K562 (cell line): ENCODE measurements at regions not wholly inside any gene's neighbourhood (a gene's known extent, or its start where the extent isn't known, plus 50 kb on each side); places are given as distances from the start of the nearest gene placed in this dataset.

ENCODE experiments used
- ATAC-seq: fragments of 200-7000 bp; cut with Tn5 transposase; 3 replicates; pipeline ENCODE4 v1.9.1; 2020; ENCODE audit warnings: moderate library complexity
- BruUV-seq: library from RNA; stranded (reverse); fragments of 400-500 nt; replicated peaks from 2 replicates; lab custom pipeline; 2021; lab: Mats Ljungman, UMichigan
- CTCF ChIA-PET: fragments of 300-600 bp; formaldehyde crosslinking; extraction: SDS; loops from one replicate; lab custom pipeline; 2021; ENCODE audit warnings: low intra/inter-chr PET ratio; lab: Yijun Ruan, JAX
- POLR2A ChIA-PET: fragments of 300-600, 350-650 bp; sonication (Branson Sonifier 250); formaldehyde crosslinking; extraction: SDS; loops from one replicate; lab custom pipeline; 2021; ENCODE audit warnings: antibody characterized with exemption, inconsistent platforms; lab: Yijun Ruan, JAX
- DNase-seq, 4 experiments: peaks; one replicate each; pipeline versions ENCODE4 v3.0.0 to v3.0.0-alpha.2; 2011 to 2018; ENCODE audit warnings: low spot score in 3 of 4, mixed read lengths in 3 of 4; ENCODE audit errors: extremely low read depth in 1 of 4
- FAIRE-seq: peaks from 2 replicates; lab custom pipeline; 2011; peaks lifted over from hg19 to GRCh38; lab: Jason Lieb, UNC
- H2AFZ ChIP-seq: 2 replicates; pipeline ENCODE4 v1.6.0; 2011; ENCODE audit warnings: low read depth, low read length, control low read depth, inconsistent platforms
- H3K27ac ChIP-seq: fragments of 200-600 bp; 3 replicates; pipeline ENCODE4 v1.8.0; 2011; ENCODE audit warnings: low read depth, mild to moderate bottlenecking, control low read depth, inconsistent platforms, low read length, moderate library complexity, mixed read lengths; ENCODE audit errors: extremely low read depth
- H3K27me3 ChIP-seq, 2 experiments: fragments of 300-600 bp in 1 of 2; 2 replicates in 1 of 2; 3 replicates in 1 of 2; pipeline versions ENCODE4 v1.6.0 to v1.8.0; 2011; ENCODE audit warnings: inconsistent platforms in 2 of 2, low read length in 2 of 2, mild to moderate bottlenecking in 1 of 2, mixed read lengths in 1 of 2, moderate library complexity in 1 of 2; ENCODE audit not compliant: control insufficient read depth in 2 of 2, insufficient read depth in 2 of 2
- H3K36me3 ChIP-seq: fragments of 300-600 bp; 3 replicates; pipeline ENCODE4 v1.8.0; 2011; ENCODE audit warnings: mild to moderate bottlenecking, low read length, inconsistent platforms; ENCODE audit not compliant: control insufficient read depth, insufficient read depth
- H3K4me1 ChIP-seq, 2 experiments: fragments of 200-600 bp in 1 of 2; replicated peaks in 1 of 2; 2 replicates in 1 of 2; 3 replicates in 1 of 2; pipeline versions ENCODE4 v1.5.1 to v1.8.0; 2011; ENCODE audit warnings: inconsistent platforms in 2 of 2, low read length in 2 of 2, mild to moderate bottlenecking in 1 of 2, mixed read lengths in 1 of 2, moderate library complexity in 1 of 2; ENCODE audit not compliant: control insufficient read depth in 2 of 2, insufficient read depth in 2 of 2
- H3K4me2 ChIP-seq: 2 replicates; pipeline ENCODE4 v1.6.1; 2011; ENCODE audit warnings: low read length, control low read depth, inconsistent platforms, mixed read lengths; ENCODE audit not compliant: insufficient read depth
- H3K4me3 ChIP-seq: fragments of 200-600 bp; sonication (generic), shearing (Covaris generic); 2 replicates; pipeline ENCODE4 v1.5.1; 2016; ENCODE audit warnings: control low read depth, inconsistent platforms
- H3K79me2 ChIP-seq: fragments of 200-600 bp; 3 replicates; pipeline ENCODE4 v1.8.0; 2011; ENCODE audit warnings: low read length, inconsistent platforms; ENCODE audit not compliant: control insufficient read depth, insufficient read depth
- H3K9ac ChIP-seq, 2 experiments: 2 replicates each; pipeline versions ENCODE4 v1.6.0 to v1.6.1; 2011; ENCODE audit warnings: low read depth in 2 of 2, low read length in 2 of 2, control low read depth in 1 of 2, inconsistent platforms in 1 of 2, mild to moderate bottlenecking in 1 of 2, mixed read lengths in 1 of 2; ENCODE audit not compliant: insufficient read depth in 1 of 2
- H3K9me1 ChIP-seq: one replicate; pipeline ENCODE4 v1.6.0; 2011; ENCODE audit warnings: inconsistent platforms, mild to moderate bottlenecking, low read length, moderate library complexity; ENCODE audit not compliant: control insufficient read depth, insufficient read depth
- H3K9me3 ChIP-seq: replicated peaks from 2 replicates; pipeline ENCODE4 v1.5.1; 2011; ENCODE audit warnings: low read depth, low read length, inconsistent platforms; ENCODE audit not compliant: control insufficient read depth, insufficient read depth
- H4K20me1 ChIP-seq: replicated peaks from 2 replicates; pipeline ENCODE4 v1.6.1; 2011; ENCODE audit warnings: low read length, inconsistent platforms, mixed read lengths; ENCODE audit not compliant: control insufficient read depth, insufficient read depth
- CBX3 ChIP-seq, 2 experiments: IDR thresholded peaks; 1 replicate in 1 of 2; 2 replicates in 1 of 2; pipeline ENCODE4 v1.6.1; 2012; ENCODE audit warnings: inconsistent platforms in 2 of 2, low read length in 2 of 2, borderline replicate concordance in 1 of 2, control low read depth in 1 of 2
- CEBPB ChIP-seq: fragments of 450-650 bp; IDR thresholded peaks from 2 replicates; pipeline ENCODE4 v1.6.1; 2016; ENCODE audit warnings: missing genetic modification characterization, missing compliant biosample characterization
- HCFC1 ChIP-seq: IDR thresholded peaks from 2 replicates; pipeline ENCODE4 v1.6.1; 2012; ENCODE audit warnings: low read depth, low read length, improper control_type of control experiment
- NR4A1 ChIP-seq, 2 experiments: fragments of 250-450 bp in 1 of 2; fragments of 450-650 bp in 1 of 2; sonication (Bioruptor Pico) in 1 of 2; IDR thresholded peaks; 2 replicates each; pipeline versions ENCODE4 v1.4.0 to v1.6.1; 2016 to 2020; ENCODE audit warnings: mild to moderate bottlenecking in 2 of 2, missing compliant biosample characterization in 1 of 2, missing genetic modification characterization in 1 of 2, moderate library complexity in 1 of 2
- NUFIP1 ChIP-seq: fragments of 450-650 bp; IDR thresholded peaks from 2 replicates; pipeline ENCODE4 v1.6.1; 2018; ENCODE audit not compliant: partially characterized antibody
- SUPT5H ChIP-seq: fragments of 450-650 bp; IDR thresholded peaks from 2 replicates; pipeline ENCODE4 v1.6.1; 2016
- TGIF2 ChIP-seq: sonication (generic); formaldehyde crosslinking; IDR thresholded peaks from 2 replicates; pipeline ENCODE4 v1.8.1; 2022; ENCODE audit warnings: mild to moderate bottlenecking, missing genetic modification reagents, moderate library complexity
- ZNF282 ChIP-seq: sonication (generic); formaldehyde crosslinking; IDR thresholded peaks from 2 replicates; pipeline ENCODE4 v1.8.1; 2023; ENCODE audit warnings: missing genetic modification reagents
- ZNF561 ChIP-seq: fragments of 450-650 bp; formaldehyde crosslinking; conservative IDR thresholded peaks from 2 replicates; pipeline ENCODE4 v1.4.0; 2020; ENCODE audit warnings: mild to moderate bottlenecking, moderate library complexity
- ZNF696 ChIP-seq: fragments of 250-450 bp; sonication (Bioruptor Pico); conservative IDR thresholded peaks from 2 replicates; pipeline ENCODE4 v1.4.0; 2020; ENCODE audit warnings: mild to moderate bottlenecking, moderate library complexity
- WGBS: fragments of 100-300 bp; shearing (Covaris generic); methylation state at CpG from one replicate; pipeline ENCODE4 v1.1.6; 2016; ENCODE audit warnings: low coverage, mixed read lengths; ENCODE audit not compliant: insufficient coverage; ENCODE audit errors: missing lambda C conversion rate; 5-methylcytosine and 5-hydroxymethylcytosine counted together
- in situ Hi-C: fragments of 300-500 bp; cut with MboI; formaldehyde crosslinking; loops from 4 replicates; pipeline ENCODE4 v1.15.0; 2018; ENCODE audit warnings: inconsistent platforms, mixed read lengths
- intact Hi-C: fragments of 100-400 bp; cut with micrococcal nuclease; formaldehyde crosslinking; loops from 2 replicates; pipeline ENCODE4 v1.14.2; 2022
- TF ChIP-seq, protein P1 (sequence below): fragments of 450-650 bp; formaldehyde crosslinking; IDR thresholded peaks from 2 replicates; pipeline ENCODE4 v1.4.0; 2022; ENCODE audit warnings: mild to moderate bottlenecking, moderate library complexity

GRCh38 chr1:14494911-14495310 is 103.6 kb upstream of the KAZN start:
- Histone ChIP-seq H3K4me3 (no peak overlapping the region), H3K9me3 (no peaks in the 10 kb centered on the region), H3K36me3 (no peaks in the 10 kb centered on the region), H3K4me1 (no peaks in the 10 kb centered on the region), H3K27ac (no peak overlapping the region), H3K4me2 (no peak overlapping the region), H3K9ac (no peak overlapping the region), H3K27me3 (peaks cover 0 to 2% of the 10 kb centered on the region in 2 experiments; a peak in 3 of 5 replicates), H4K20me1 (no peaks in the 10 kb centered on the region), H2AFZ (no peak overlapping the region), H3K79me2 (no peaks in the 10 kb centered on the region), H3K9me1 (no peaks in the 10 kb centered on the region)
- BruUV-seq = no TSS peak
- no peak for ATAC-seq
- TF ChIP-seq NR4A1 (CRISPR knock-in tag; IDR thresholded peaks at IDR 0.05) (no peak), NR4A1 (tag; IDR thresholded peaks at IDR 0.05) (no peak), ZNF282 (CRISPR knock-in tag) (no peak), HCFC1 (no peak), ZNF696 (no peak), NUFIP1 (no peak), SUPT5H (no peak), CBX3 (IDR thresholded peaks at IDR 0.05; ENCODE audit: borderline replicate concordance in 1 of 2, low read length in 2 of 2) (no peak), CEBPB (tag) (no peak), TGIF2 (CRISPR knock-in tag) (no peak), ZNF561 (CRISPR knock-in tag) (no peak)
- TF ChIP-seq, protein P1, sequence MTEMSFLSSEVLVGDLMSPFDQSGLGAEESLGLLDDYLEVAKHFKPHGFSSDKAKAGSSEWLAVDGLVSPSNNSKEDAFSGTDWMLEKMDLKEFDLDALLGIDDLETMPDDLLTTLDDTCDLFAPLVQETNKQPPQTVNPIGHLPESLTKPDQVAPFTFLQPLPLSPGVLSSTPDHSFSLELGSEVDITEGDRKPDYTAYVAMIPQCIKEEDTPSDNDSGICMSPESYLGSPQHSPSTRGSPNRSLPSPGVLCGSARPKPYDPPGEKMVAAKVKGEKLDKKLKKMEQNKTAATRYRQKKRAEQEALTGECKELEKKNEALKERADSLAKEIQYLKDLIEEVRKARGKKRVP (CRISPR knock-in tag) = no peak
- ChIA-PET POLR2A (no interaction called here), CTCF (no interaction called here)
- DNase-seq = no peak
- intact Hi-C loops = no loop called here
- FAIRE-seq = no peak
- 0% methylated on average over 1 of the region's 1 CpG for WGBS
- in situ Hi-C loops = no loop called here
